Activated T-cell treated with anti-CD3 and anti-CD28 coated beads, Interleukin-2, amount 50 U/mL, for 24 hours (primary cell): ENCODE measurements at regions not wholly inside any gene's neighbourhood (a gene's known extent, or its start where the extent isn't known, plus 50 kb on each side); places are given as distances from the start of the nearest gene placed in this dataset.
"Not testable (repeated sequence)": the region's sequence is repeated elsewhere in the genome, so short reads cannot be mapped to it uniquely, and the experiment has no call there.

Experiments
- DNase-seq: peaks from one replicate; pipeline ENCODE4 v3.0.0-alpha.2; 2020
- H3K27ac Mint-ChIP-seq: 2 replicates; pipeline ENCODE4 v1.8.0; 2020; ENCODE audit warnings: mild to moderate bottlenecking, mixed read lengths
- H3K27me3 Mint-ChIP-seq: 2 replicates; pipeline ENCODE4 v1.8.0; 2020; ENCODE audit warnings: mixed read lengths
- H3K36me3 Mint-ChIP-seq: 2 replicates; pipeline ENCODE4 v1.8.0; 2020; ENCODE audit warnings: low read depth, mixed read lengths
- H3K4me1 Mint-ChIP-seq: 2 replicates; pipeline ENCODE4 v1.8.0; 2020; ENCODE audit warnings: low read depth, mixed read lengths
- H3K4me3 Mint-ChIP-seq: 2 replicates; pipeline ENCODE4 v1.8.0; 2020; ENCODE audit warnings: mild to moderate bottlenecking, moderate library complexity, mixed read lengths
- H3K9me3 Mint-ChIP-seq: 2 replicates; pipeline ENCODE4 v1.8.0; 2020; ENCODE audit warnings: mixed read lengths

DNA sequence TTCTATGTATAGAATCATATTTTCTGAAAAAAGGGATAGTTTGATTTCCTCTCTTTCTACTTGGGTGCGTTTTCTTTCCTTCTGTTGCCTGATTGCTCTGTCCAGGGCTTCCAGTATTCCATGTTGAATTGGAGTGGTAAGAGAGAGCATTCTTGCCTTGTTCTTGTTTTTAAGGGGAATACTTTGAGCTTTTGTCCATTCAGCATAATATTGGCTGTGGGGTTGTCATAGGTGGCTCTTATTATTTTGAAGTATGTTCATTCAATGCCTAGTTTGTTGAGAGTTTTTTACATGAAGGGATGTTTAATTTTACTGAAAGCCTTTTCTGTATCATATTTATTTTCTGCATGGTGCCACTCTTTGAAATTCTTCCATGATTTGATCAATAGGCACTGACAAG lies 173.5 kb upstream of the IRS2 start:
- Mint-ChIP-seq H3K27me3 (peaks cover 26% of the 10 kb centered on the region), H3K4me1 (no peaks in the 10 kb centered on the region), H3K36me3 (no peaks in the 10 kb centered on the region), H3K4me3 (no peak overlapping the region), H3K27ac (no peak overlapping the region), H3K9me3 (no peaks in the 10 kb centered on the region)
- no peak for DNase-seq

DNA sequence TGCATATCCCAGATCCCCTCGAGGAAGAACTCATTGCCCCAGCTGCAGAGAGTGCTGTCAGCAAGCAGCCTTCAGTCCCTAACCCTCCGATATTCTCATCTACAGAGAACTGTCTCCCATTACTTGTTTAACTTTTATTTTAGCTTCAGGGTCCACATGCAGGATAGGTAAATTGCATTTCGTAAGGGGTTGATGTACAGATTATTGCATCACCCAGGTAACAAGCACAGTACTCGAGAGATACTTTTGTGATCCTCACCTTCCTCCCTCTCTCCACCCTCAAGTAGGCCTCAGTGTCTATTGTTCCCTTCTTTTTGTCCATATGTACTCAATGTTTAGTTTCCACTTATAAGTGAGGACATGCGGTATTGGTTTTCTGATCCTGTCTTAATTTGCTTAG lies 171.5 kb upstream of the IRS2 start:
- no peak overlapping the region for H3K27ac Mint-ChIP-seq
- no peak for DNase-seq

DNA sequence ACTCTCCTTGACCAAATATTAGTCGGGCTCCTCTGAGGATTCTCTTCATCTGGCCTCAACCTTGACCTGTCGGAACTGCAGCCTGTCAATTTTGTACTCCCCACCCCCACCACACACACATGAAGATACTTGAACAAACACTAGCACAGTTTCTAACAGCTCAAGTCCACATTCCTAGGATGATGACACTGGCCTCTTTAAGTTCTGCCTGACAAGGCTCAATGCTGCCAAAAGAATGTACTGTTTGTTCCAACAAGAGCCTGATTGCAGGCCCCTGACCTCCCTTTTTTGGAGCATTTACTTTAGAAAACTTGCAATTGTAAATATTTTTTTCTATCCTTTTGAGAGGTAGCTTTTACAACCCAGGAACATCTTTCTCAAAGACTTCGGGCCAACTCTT lies 169.2 kb upstream of the IRS2 start:
- DNase-seq = no peak

More for the DNA sequence above, 171.5 kb upstream of the IRS2 start:
- Mint-ChIP-seq H3K9me3 (peaks cover 3% of the 10 kb centered on the region), H3K4me1 (no peaks in the 10 kb centered on the region), H3K27me3 (peaks cover 8% of the 10 kb centered on the region), H3K4me3 (no peak overlapping the region), H3K36me3 (no peaks in the 10 kb centered on the region)

GRCh38 chr13:109954441-109954840 lies 168.1 kb upstream of the IRS2 start:
- H3K9me3 Mint-ChIP-seq = peaks cover 3% of the 10 kb centered on the region
- peaks cover 4% of the 10 kb centered on the region for H3K27me3 Mint-ChIP-seq
- H3K4me1 Mint-ChIP-seq = no peaks in the 10 kb centered on the region
- DNase-seq = no peak
- H3K27ac Mint-ChIP-seq = no peak overlapping the region
- no peaks in the 10 kb centered on the region for H3K36me3 Mint-ChIP-seq
- H3K4me3 Mint-ChIP-seq = no peak overlapping the region

More for the DNA sequence above, 169.2 kb upstream of the IRS2 start:
- Mint-ChIP-seq H3K27ac (no peak overlapping the region), H3K27me3 (peaks cover 4% of the 10 kb centered on the region), H3K4me1 (no peaks in the 10 kb centered on the region), H3K36me3 (no peaks in the 10 kb centered on the region), H3K9me3 (peaks cover 3% of the 10 kb centered on the region), H3K4me3 (no peak overlapping the region)

DNA sequence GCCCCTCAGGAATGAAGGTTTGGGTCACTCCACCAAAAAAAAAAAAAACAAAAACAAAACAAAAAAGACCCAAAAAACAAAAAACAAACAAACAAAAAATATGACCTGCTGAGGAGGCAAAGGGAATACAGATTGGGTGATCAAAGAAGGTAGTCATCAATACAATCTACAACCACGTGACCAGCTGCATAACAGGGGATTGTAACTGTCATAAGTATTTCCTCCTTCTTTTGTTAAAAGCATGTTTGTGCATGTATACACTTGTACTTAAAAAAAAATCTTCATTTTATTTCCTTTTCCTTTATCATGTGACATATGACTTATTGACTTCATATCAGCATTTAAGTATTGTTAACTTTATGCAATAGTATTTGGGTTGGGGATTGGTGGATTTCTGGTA lies 165.1 kb upstream of the IRS2 start:
- Mint-ChIP-seq H3K27me3 (peaks cover 9% of the 10 kb centered on the region), H3K36me3 (no peaks in the 10 kb centered on the region), H3K27ac (no peak overlapping the region), H3K4me1 (no peaks in the 10 kb centered on the region), H3K9me3 (peaks cover 3% of the 10 kb centered on the region), H3K4me3 (no peak overlapping the region)
- DNase-seq = no peak

- DNase-seq = no peak
- H3K27ac Mint-ChIP-seq = no peak overlapping the region
- no peaks in the 10 kb centered on the region for H3K36me3 Mint-ChIP-seq
- peaks cover 3% of the 10 kb centered on the region for H3K9me3 Mint-ChIP-seq
- no peaks in the 10 kb centered on the region for H3K4me1 Mint-ChIP-seq
- H3K27me3 Mint-ChIP-seq = peaks cover 12% of the 10 kb centered on the region
- no peak overlapping the region for H3K4me3 Mint-ChIP-seq
Measured at GRCh38 chr13:109949397-109949796, 163.0 kb upstream of the IRS2 start.

- H3K27me3 Mint-ChIP-seq = peaks cover 12% of the 10 kb centered on the region
- no peak overlapping the region for H3K4me3 Mint-ChIP-seq
- no peaks in the 10 kb centered on the region for H3K9me3 Mint-ChIP-seq
- no peaks in the 10 kb centered on the region for H3K36me3 Mint-ChIP-seq
- H3K27ac Mint-ChIP-seq = no peak overlapping the region
- DNase-seq = no peak
- H3K4me1 Mint-ChIP-seq = no peaks in the 10 kb centered on the region
Measured at GRCh38 chr13:109947006-109947405, 160.6 kb upstream of the IRS2 start.

GRCh38 chr13:109945206-109945960 lies 159.0 kb upstream of the IRS2 start:
- H3K9me3 Mint-ChIP-seq = no peaks in the 10 kb centered on the region
- H3K4me1 Mint-ChIP-seq = no peaks in the 10 kb centered on the region
- no peak overlapping the region for H3K27ac Mint-ChIP-seq
- DNase-seq = no peak
- H3K36me3 Mint-ChIP-seq = no peaks in the 10 kb centered on the region
- H3K27me3 Mint-ChIP-seq = peaks cover 8% of the 10 kb centered on the region
- no peak overlapping the region for H3K4me3 Mint-ChIP-seq

GRCh38 chr13:109941951-109942350 lies 155.6 kb upstream of the IRS2 start:
- Mint-ChIP-seq H3K27me3 (peaks cover 5% of the 10 kb centered on the region), H3K4me1 (no peaks in the 10 kb centered on the region), H3K4me3 (no peak overlapping the region), H3K9me3 (no peaks in the 10 kb centered on the region), H3K36me3 (no peaks in the 10 kb centered on the region), H3K27ac (no peak overlapping the region)
- no peak for DNase-seq

GRCh38 chr13:109941221-109941620 lies 154.8 kb upstream of the IRS2 start:
- Mint-ChIP-seq H3K27ac (no peak overlapping the region), H3K4me1 (no peaks in the 10 kb centered on the region), H3K36me3 (no peaks in the 10 kb centered on the region), H3K27me3 (peaks cover under 1% of the 10 kb centered on the region), H3K9me3 (no peaks in the 10 kb centered on the region), H3K4me3 (no peak overlapping the region)
- no peak for DNase-seq

- Mint-ChIP-seq H3K4me3 (no peak overlapping the region), H3K36me3 (no peaks in the 10 kb centered on the region), H3K27ac (no peak overlapping the region), H3K27me3 (no peaks in the 10 kb centered on the region), H3K9me3 (no peaks in the 10 kb centered on the region), H3K4me1 (no peaks in the 10 kb centered on the region)
- no peak for DNase-seq
Measured at GRCh38 chr13:109940637-109941036, 154.3 kb upstream of the IRS2 start.

GRCh38 chr13:109939838-109940237 lies 153.5 kb upstream of the IRS2 start:
- no peaks in the 10 kb centered on the region for H3K36me3 Mint-ChIP-seq
- no peaks in the 10 kb centered on the region for H3K27me3 Mint-ChIP-seq
- no peak overlapping the region for H3K27ac Mint-ChIP-seq
- H3K4me1 Mint-ChIP-seq = no peaks in the 10 kb centered on the region
- H3K9me3 Mint-ChIP-seq = no peaks in the 10 kb centered on the region
- DNase-seq = no peak
- no peak overlapping the region for H3K4me3 Mint-ChIP-seq

DNA sequence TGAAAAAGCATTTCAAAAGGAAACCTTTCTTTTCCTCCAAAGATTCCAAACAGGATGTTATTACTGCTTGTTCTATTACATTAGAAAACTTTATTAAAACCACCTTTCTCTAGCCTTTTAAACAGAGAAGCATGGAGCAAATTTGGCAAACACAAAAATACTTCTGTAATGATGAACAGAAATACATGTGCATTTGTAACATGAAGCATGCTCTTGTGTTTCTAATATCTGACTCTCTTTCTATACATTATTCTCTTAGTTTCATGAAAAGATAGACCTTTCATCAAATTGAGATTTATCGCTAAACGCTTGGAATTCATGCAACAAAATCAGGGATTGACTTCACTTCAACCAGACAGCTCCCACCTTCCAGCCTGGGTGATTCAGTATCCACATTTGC lies 152.8 kb upstream of the IRS2 start:
- H3K9me3 Mint-ChIP-seq = peaks cover 3% of the 10 kb centered on the region
- no peaks in the 10 kb centered on the region for H3K4me1 Mint-ChIP-seq
- DNase-seq = no peak
- H3K27ac Mint-ChIP-seq = no peak overlapping the region
- no peaks in the 10 kb centered on the region for H3K36me3 Mint-ChIP-seq
- H3K4me3 Mint-ChIP-seq = no peak overlapping the region
- no peaks in the 10 kb centered on the region for H3K27me3 Mint-ChIP-seq

DNA sequence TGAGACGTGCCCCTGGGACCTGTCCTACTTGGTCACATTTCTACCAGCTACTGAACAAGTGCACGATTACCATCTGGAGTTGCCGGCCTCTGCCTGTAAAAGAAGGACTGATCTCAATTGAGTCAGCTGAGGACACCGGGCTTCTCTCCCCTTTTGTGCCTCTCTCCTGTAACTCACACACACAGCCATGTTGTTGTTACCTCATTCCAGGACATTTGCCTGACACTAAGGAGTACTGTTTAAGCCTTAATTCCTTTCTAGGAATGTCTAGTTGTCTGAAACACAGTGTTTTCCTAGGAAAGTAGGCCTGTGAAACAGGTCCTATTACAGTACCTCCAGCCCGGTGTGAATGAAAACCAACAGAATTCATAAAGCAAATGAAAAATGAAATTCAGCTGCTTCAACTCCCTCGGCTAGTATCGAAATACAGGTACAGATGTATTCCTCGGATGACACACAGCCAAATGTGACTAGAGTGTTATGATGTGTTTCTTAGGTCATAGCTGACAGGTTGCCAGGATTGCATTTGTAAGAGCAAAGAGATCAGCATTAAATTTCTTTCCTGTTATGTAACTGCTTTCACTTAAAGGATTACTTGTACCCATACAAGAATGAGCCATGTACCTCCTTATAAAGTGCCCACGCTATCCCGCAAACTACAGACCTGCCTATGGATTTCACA lies 152.0 kb upstream of the IRS2 start:
- H3K4me1 Mint-ChIP-seq = no peaks in the 10 kb centered on the region
- H3K9me3 Mint-ChIP-seq = peaks cover 3% of the 10 kb centered on the region
- no peaks in the 10 kb centered on the region for H3K36me3 Mint-ChIP-seq
- no peaks in the 10 kb centered on the region for H3K27me3 Mint-ChIP-seq
- H3K4me3 Mint-ChIP-seq = no peak overlapping the region
- no peak for DNase-seq
- no peak overlapping the region for H3K27ac Mint-ChIP-seq

DNA sequence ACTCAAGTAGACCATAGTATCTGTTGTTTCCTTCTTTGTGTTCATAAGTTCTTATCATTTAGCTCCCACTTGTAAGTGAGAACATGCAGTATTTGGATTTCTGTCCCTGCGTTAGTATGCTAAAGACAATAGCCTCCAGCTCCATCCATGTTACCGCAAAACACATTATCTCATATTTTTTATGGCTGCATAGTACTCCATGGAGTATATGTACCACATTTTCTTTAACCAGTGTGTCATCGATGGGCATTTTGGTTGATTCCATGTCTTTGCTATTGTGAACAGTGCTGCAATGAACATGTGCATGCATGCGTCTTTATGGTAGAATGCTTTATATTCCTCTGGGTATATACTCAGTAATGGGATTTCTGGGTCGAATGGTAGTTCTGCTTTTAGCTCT lies 148.1 kb upstream of the IRS2 start:
- not testable (repeated sequence) for H3K4me1 Mint-ChIP-seq, H3K27ac Mint-ChIP-seq, H3K4me3 Mint-ChIP-seq, DNase-seq, H3K9me3 Mint-ChIP-seq, H3K36me3 Mint-ChIP-seq, H3K27me3 Mint-ChIP-seq
